CD4-positive, alpha-beta T cell treated with Interleukin-4 for 4 hours (primary cell): ENCODE measurements at regions not wholly inside any gene's neighbourhood (a gene's known extent, or its start where the extent isn't known, plus 50 kb on each side); places are given as distances from the start of the nearest gene placed in this dataset.
"Not testable (repeated sequence)": the region's sequence is repeated elsewhere in the genome, so short reads cannot be mapped to it uniquely, and the experiment has no call there.

ENCODE experiments used
- DNase-seq: peaks from one replicate; pipeline ENCODE4 v3.0.0-alpha.2; 2020

DNA sequence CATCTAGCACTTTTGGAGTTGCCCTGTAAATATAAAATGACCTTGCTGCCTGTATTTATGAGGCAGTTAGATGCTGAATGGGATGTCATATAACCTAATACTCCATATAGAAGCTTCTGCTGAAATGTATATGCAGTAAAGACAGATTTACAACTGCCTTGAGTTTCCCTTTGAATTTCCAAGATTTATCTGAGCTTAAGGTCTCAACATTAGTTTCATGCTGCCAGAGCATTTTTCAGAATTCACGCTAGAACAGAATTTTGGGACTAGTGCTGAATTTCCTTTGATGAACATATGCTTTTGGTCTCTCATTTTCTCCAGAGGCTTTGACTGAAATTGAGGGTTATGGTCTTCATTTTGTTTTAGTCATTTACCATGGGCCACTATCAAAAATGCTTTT is 254.7 kb upstream of the FANCL start:
- no peak for DNase-seq

- no peak for DNase-seq
These were observed 253.0 kb upstream of the FANCL start for GRCh38 chr2:58494071-58494501.

DNA sequence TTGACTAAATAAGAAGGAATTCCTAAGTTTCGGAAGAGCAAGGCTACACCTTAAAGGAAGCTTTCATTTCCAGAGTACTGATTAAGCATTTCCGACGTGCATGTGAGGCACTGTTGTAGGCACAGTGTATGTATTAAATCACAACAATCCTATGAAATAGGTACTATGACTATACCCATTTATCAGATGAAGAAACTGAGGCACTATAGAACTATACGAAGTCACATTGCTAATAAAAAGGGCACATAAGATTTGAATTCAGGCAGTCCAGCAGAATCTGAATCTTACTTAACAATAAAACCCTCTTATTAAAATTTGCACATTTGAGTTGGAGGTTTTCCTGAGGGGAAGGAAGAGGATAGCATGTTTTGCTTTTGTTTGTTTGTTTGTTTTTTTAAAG is 243.5 kb upstream of the FANCL start:
- DNase-seq = no peak

DNA sequence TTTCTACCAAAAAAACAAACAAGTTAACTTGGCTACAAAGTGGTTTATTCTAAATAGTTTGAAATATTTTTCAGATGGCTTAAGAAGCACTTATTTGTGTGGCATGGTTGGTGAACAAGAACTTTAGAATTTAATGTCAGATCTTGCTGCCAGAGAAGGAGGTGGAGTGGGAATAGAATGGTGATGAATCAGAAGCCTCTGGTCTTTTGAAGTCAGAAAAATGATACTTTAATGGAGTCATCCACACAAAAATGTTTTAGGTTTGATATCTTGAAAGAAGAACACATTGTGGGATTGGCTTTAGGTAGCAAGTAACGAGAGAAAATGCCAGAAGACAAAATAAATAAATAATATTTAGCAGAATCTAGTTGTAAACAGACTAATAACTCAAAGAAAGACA is 243.1 kb upstream of the FANCL start:
- DNase-seq = no peak

DNA sequence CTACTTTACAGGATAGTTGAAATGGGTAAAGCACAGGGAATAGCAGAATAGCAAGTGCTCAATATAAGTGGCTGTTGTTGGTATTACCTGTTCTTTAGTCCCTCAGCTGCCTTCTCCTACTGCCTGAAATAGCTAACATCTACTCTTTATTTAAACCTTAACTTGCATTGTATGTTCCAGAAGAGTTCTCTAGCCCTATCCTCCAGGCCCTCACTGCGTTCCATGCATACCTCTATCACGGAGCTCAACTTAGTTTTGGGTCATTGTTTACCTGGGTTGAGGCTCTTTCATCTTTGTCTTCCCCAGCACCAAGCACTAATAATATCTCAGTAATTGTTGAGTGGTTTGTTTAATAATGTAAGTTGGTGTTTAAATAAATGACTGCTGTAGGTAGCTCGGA is 242.2 kb upstream of the FANCL start:
- no peak for DNase-seq

GRCh38 chr2:58481670-58482069 is 240.5 kb upstream of the FANCL start:
- no peak for DNase-seq

DNA sequence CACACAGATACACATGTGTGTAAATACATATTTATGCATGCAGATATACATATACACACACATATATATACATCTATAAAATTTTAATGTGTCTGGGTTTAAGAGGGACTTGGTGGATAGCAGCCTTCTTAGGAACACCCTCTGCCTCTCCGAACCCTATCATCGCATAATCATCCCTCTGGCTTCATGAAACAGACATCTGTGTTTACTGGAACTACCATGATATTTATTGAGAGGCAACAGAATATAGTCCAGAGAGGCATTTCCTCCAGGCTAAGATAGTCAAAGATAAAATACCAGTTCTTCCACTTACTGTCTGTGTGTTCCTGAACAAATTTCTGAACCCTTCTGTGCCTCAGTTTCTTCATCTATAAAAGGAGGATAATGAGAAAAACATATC is 239.0 kb upstream of the FANCL start:
- no peak for DNase-seq

- no peak for DNase-seq
These were observed 238.5 kb upstream of the FANCL start for GRCh38 chr2:58479535-58480140.

GRCh38 chr2:58476556-58476955 is 235.4 kb upstream of the FANCL start:
- no peak for DNase-seq

GRCh38 chr2:58475756-58476155 is 234.6 kb upstream of the FANCL start:
- DNase-seq = no peak

GRCh38 chr2:58473165-58473564 is 232.0 kb upstream of the FANCL start:
- DNase-seq = no peak

DNA sequence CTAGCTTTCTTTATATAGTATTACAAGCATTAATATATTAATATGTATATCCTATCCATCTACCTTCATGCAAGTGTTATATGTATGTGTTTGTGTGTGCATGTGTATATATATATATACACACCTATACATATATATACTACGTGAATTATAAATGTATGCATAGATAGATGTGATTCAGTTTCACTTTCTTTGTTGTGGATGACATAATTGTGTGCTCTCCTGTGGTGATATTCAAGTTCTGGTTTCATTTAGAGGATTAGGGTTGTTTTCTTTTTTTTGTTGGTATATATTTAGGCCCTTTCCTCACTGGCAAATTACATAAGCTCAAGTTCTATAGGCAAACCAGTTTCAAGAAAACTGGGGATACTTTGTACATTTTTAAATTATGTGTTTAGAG is 225.7 kb upstream of the FANCL start:
- no peak for DNase-seq

- DNase-seq = not testable (repeated sequence)
These were observed 224.9 kb upstream of the FANCL start for GRCh38 chr2:58466021-58466420.

DNA sequence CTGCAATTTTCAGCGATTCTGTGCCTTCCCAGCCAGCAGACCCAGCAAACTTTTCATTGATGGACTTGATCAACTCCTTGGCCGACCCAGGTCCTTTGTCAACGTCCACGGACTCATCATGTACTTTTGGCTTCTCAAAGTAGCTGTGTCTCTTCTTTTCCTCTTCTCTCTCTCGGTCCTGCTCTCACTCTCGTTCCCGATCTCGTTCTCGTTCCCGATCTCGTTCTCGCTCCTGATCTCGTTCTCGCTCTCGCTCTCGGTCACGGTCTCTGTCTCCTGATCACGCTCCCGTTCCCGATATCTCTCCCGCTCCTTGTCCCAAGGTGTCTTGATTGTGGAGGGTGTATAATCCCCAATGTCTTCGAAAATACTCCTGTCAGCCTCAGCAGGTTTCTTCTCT is 219.5 kb upstream of the FANCL start:
- DNase-seq = no peak

- DNase-seq = no peak
These were observed 208.3 kb upstream of the FANCL start for GRCh38 chr2:58449286-58450010.

DNA sequence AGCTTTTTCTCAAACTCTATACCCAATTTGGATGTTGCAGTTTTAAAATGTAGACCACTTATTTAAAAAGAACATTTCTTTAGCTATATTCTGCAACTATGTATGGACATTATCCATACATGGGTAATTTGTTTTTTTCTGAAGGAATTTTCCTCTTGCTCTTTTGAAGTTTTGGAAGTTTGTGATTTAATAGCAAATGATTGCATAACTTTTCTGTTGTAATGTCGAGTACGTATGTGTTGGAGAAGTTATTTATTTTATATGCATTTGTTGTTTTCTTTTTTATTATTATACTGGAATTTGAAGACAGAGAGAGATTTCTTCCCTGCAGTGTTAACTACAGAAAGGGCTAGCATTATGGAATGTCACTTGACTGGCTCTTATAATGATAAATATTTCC is 207.7 kb upstream of the FANCL start:
- no peak for DNase-seq

DNA sequence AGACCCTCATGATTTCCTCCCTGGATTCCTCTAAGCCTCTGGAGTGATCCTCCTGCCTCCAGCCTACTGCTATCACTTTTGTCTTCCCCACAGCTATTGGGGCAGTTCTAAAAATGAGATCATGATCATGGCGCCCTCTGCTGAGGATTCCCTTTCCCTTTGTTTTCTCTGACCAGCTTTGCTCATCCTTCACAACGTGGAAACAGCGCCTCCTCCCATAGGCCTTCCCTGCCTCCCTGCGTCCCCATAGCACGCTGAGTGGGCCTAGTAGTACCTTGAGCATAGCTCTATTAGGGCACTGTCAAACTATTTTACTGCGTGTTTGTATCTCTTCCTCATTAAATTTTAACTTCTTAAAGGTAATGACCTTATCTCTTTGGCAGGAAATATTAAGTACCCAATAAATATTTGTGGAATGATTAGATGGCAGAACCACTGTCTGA is 207.0 kb upstream of the FANCL start:
- peak; percentile 4 for DNase-seq

DNA sequence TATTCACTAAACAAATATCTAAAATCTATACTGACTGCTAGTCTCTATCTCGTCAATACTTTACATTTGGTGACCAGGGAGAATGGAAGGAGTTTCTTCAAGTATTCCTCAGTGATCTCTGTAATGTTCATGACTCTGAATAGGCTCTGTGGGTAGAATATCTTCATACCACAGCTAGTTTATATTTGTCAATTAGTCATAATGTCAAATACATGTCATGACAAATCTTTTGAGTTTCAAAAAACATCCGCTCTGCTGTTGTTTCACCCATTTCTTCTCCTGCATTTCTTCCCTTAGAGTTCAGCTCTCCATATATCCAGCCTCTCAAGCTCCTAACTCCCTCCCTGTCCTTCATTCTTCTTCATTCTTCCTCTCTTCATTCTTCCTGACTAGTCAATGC is 206.5 kb upstream of the FANCL start:
- no peak for DNase-seq

DNA sequence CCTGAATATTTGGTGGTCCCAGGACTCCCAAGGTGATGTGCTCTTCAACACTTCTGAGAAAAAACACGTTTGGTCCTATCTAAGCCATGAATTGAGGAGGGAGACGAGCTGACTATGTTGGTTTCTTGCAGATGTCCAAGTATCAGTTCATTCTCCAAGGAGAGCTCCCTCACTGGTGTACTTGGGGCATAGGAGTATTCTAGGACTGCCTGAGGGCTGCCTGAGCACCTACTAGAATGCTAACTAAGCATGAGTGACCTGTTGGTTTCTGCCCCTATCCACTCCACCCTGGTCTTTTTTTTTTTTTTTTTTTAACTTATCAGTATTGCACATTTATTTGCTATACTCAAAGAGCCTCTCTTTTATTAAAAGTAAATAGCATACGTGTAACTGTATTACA is 200.5 kb upstream of the FANCL start:
- DNase-seq = no peak

DNA sequence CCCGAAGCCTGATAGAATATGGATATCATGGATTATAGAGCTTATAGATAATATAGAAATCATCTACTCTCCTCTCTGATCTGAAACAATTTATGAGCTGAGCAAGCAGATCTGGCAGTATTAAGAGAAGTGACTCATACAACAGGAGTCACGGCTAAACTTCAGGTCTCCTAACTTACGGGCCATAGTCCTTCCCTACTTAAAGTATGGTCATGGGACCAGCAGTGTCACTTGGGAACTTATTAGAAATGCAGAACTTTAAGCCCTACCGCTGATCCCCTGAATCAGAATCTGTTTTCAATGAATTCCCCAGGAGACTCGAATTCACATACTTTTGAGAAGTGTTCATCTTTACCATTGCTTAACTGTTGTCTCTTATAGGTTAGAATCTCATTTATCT is 195.7 kb upstream of the FANCL start:
- no peak for DNase-seq

DNA sequence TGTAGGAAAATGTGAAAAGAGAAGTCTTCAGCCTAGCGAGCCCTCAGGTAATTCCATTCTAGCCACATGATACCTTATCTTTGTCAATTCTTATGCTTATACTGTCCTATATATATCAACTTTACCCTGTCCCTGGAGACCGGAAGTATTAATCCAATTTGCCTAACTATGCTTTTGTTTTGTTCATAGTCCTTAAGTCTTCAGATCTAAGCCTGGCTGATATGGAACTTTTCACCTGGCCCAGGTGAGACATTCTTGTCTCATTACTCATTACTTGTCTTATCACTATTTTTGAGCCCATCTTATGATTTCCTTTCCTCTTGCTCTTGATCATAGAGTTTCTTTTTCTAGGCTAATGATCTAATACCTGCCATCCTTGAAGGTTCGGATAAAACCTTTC is 194.1 kb upstream of the FANCL start:
- DNase-seq = no peak

GRCh38 chr2:58434692-58435091 is 193.6 kb upstream of the FANCL start:
- no peak for DNase-seq

GRCh38 chr2:58432491-58433170 is 191.5 kb upstream of the FANCL start:
- DNase-seq = no peak
